PC-3 (cell line): ENCODE measurements at regions not wholly inside any gene's neighbourhood (a gene's known extent, or its start where the extent isn't known, plus 50 kb on each side); places are given as distances from the start of the nearest gene placed in this dataset.

ENCODE experiments used
- EZH2 ChIP-seq: fragments of 300-600 bp; sonication (generic); IDR thresholded peaks from one replicate; pipeline ENCODE4 v1.6.1; 2017; ENCODE audit warnings: antibody characterized with exemption, mild to moderate bottlenecking, low read length; ENCODE audit not compliant: unreplicated experiment
- EZH2phosphoT487 ChIP-seq: fragments of 300-600 bp; sonication (generic); IDR thresholded peaks from 2 replicates; pipeline ENCODE4 v1.6.1; 2018; ENCODE audit warnings: mild to moderate bottlenecking, antibody characterized with exemption, low read length, borderline replicate concordance
- TF ChIP-seq, protein P1 (sequence below): fragments of 300-600 bp; sonication (generic); conservative IDR thresholded peaks from 2 replicates; pipeline ENCODE4 v1.5.1; 2017; ENCODE audit warnings: antibody characterized with exemption, low read depth, mild to moderate bottlenecking, low read length

DNA sequence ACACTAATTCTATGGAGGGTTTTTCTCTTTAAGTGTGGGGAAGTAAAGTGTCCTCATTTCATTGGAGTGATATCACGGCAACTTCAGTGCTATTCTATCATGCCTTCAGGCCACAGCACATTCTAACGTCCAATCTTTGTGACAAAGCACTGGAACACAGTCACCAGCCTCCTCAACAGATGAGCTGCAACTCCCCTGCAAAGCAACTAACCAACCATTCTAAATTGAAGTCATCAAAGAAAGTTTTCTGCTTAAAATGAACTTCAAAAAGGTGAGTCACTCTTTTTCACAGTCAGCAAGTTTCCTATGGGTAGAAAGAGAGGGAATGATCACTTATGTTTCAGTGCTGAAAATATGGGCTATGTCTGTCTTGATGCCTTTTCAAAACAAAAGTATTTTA, 190.8 kb downstream of the ELAVL2 start:
- no peak for TF ChIP-seq EZH2
- TF ChIP-seq, protein P1, sequence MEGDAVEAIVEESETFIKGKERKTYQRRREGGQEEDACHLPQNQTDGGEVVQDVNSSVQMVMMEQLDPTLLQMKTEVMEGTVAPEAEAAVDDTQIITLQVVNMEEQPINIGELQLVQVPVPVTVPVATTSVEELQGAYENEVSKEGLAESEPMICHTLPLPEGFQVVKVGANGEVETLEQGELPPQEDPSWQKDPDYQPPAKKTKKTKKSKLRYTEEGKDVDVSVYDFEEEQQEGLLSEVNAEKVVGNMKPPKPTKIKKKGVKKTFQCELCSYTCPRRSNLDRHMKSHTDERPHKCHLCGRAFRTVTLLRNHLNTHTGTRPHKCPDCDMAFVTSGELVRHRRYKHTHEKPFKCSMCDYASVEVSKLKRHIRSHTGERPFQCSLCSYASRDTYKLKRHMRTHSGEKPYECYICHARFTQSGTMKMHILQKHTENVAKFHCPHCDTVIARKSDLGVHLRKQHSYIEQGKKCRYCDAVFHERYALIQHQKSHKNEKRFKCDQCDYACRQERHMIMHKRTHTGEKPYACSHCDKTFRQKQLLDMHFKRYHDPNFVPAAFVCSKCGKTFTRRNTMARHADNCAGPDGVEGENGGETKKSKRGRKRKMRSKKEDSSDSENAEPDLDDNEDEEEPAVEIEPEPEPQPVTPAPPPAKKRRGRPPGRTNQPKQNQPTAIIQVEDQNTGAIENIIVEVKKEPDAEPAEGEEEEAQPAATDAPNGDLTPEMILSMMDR = no peak
- TF ChIP-seq EZH2phosphoT487 = no peak
